Liver (tissue), 3 donors: ENCODE measurements at regions not wholly inside any gene's neighbourhood (a gene's known extent, or its start where the extent isn't known, plus 50 kb on each side); places are given as distances from the start of the nearest gene placed in this dataset.

ENCODE experiments used
- EGR1 ChIP-seq, 2 donors: IDR thresholded peaks; 2 replicates each; pipeline ENCODE4 v1.6.1; 2016 to 2018; ENCODE audit warnings: antibody characterized with exemption in 2 of 2, low read depth in 2 of 2
- MAX ChIP-seq: IDR thresholded peaks from 2 replicates; pipeline ENCODE4 v1.6.1; 2016; ENCODE audit warnings: antibody characterized with exemption
- RAD21 ChIP-seq, 2 donors: IDR thresholded peaks; 2 replicates each; pipeline ENCODE4 v1.6.1; 2016; ENCODE audit warnings: antibody characterized with exemption in 2 of 2, mild to moderate bottlenecking in 2 of 2
- SP1 ChIP-seq: IDR thresholded peaks from 2 replicates; pipeline ENCODE4 v1.6.1; 2018; ENCODE audit warnings: antibody characterized with exemption, mild to moderate bottlenecking
- YY1 ChIP-seq: IDR thresholded peaks from 2 replicates; pipeline ENCODE4 v1.6.1; 2016; ENCODE audit warnings: antibody characterized with exemption, mild to moderate bottlenecking
- TF ChIP-seq, protein P1 (sequence below): fragments of 150-350 bp; IDR thresholded peaks from 2 replicates; pipeline ENCODE4 v1.5.1; 2017; ENCODE audit warnings: improper control_type of control experiment, low read depth, low read length; ENCODE audit not compliant: missing input control
- TF ChIP-seq, protein P2 (sequence below): IDR thresholded peaks from 2 replicates; pipeline ENCODE4 v1.6.1; 2016; ENCODE audit warnings: antibody characterized with exemption
- donor health status: healthy.
- donor health status: healthy.

- TF ChIP-seq, protein P1, sequence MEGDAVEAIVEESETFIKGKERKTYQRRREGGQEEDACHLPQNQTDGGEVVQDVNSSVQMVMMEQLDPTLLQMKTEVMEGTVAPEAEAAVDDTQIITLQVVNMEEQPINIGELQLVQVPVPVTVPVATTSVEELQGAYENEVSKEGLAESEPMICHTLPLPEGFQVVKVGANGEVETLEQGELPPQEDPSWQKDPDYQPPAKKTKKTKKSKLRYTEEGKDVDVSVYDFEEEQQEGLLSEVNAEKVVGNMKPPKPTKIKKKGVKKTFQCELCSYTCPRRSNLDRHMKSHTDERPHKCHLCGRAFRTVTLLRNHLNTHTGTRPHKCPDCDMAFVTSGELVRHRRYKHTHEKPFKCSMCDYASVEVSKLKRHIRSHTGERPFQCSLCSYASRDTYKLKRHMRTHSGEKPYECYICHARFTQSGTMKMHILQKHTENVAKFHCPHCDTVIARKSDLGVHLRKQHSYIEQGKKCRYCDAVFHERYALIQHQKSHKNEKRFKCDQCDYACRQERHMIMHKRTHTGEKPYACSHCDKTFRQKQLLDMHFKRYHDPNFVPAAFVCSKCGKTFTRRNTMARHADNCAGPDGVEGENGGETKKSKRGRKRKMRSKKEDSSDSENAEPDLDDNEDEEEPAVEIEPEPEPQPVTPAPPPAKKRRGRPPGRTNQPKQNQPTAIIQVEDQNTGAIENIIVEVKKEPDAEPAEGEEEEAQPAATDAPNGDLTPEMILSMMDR, result no peak
- TF ChIP-seq MAX, result no peak
- TF ChIP-seq EGR1 (IDR thresholded peaks at IDR 0.05; ENCODE audit: low read depth in 2 of 2), result no peak
- no peak for TF ChIP-seq YY1
- no peak for TF ChIP-seq RAD21 (IDR thresholded peaks at IDR 0.05)
- TF ChIP-seq SP1, result no peak
- TF ChIP-seq, protein P2, sequence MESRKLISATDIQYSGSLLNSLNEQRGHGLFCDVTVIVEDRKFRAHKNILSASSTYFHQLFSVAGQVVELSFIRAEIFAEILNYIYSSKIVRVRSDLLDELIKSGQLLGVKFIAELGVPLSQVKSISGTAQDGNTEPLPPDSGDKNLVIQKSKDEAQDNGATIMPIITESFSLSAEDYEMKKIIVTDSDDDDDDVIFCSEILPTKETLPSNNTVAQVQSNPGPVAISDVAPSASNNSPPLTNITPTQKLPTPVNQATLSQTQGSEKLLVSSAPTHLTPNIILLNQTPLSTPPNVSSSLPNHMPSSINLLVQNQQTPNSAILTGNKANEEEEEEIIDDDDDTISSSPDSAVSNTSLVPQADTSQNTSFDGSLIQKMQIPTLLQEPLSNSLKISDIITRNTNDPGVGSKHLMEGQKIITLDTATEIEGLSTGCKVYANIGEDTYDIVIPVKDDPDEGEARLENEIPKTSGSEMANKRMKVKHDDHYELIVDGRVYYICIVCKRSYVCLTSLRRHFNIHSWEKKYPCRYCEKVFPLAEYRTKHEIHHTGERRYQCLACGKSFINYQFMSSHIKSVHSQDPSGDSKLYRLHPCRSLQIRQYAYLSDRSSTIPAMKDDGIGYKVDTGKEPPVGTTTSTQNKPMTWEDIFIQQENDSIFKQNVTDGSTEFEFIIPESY, result no peak
Observed at GRCh38 chr12:88986056-88986455, 366.2 kb downstream of the DUSP6 start.
